IPS-18c (cell line): ENCODE measurements at regions not wholly inside any gene's neighbourhood (a gene's known extent, or its start where the extent isn't known, plus 50 kb on each side); places are given as distances from the start of the nearest gene placed in this dataset.

ENCODE experiments used
- H3K4me3 ChIP-seq: 2 replicates; pipeline ENCODE4 v1.7.0; 2013; ENCODE audit warnings: low read depth, mild to moderate bottlenecking, low read length, moderate library complexity; ENCODE audit not compliant: insufficient read depth
- H3K9me3 ChIP-seq: one replicate; pipeline ENCODE4 v1.6.1; 2013; ENCODE audit warnings: mild to moderate bottlenecking, low read length, moderate library complexity; ENCODE audit not compliant: control insufficient read depth, insufficient read depth

DNA sequence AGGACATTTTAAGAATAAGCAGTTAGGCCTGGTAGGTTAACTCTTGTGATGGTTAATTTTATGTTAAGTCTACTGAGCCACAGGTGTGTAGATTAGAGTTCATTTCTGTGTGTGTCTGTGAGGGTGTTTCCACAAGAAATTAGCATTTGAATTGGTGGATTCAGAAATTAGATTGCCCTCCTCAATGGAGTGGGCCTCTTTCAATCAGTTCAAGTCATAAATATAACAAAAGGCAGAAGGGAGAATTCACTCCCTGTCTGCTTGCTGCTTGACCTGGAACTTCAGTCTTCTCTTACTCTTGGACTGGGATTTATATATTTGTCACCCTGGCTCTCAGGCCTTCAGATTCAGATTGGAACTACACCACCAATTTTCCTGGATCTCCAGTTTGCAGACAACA lies 55.3 kb upstream of the POM121L12 start:
- H3K4me3 ChIP-seq = no peak overlapping the region
- H3K9me3 ChIP-seq = peaks cover 6% of the 10 kb centered on the region

DNA sequence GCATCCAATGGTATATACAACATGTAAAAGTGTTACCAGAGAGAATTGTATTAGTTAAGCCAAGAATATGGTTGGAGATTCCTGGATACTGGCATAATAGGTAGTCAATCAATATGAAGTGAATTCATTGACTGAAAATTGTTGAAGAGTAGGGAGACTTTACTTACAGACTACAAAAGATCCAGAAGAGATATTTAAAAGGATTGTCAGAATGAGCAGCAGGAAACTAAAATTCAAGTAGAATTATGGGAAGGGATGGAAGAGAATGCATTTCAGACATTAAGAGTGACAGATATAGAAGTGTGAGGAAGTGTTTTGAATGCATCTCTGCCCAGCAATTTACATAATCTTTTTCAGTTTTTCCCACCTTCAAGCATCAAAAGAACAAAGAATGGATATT lies 62.3 kb upstream of the POM121L12 start:
- Histone ChIP-seq H3K9me3 (peaks cover 2% of the 10 kb centered on the region), H3K4me3 (no peak overlapping the region)

DNA sequence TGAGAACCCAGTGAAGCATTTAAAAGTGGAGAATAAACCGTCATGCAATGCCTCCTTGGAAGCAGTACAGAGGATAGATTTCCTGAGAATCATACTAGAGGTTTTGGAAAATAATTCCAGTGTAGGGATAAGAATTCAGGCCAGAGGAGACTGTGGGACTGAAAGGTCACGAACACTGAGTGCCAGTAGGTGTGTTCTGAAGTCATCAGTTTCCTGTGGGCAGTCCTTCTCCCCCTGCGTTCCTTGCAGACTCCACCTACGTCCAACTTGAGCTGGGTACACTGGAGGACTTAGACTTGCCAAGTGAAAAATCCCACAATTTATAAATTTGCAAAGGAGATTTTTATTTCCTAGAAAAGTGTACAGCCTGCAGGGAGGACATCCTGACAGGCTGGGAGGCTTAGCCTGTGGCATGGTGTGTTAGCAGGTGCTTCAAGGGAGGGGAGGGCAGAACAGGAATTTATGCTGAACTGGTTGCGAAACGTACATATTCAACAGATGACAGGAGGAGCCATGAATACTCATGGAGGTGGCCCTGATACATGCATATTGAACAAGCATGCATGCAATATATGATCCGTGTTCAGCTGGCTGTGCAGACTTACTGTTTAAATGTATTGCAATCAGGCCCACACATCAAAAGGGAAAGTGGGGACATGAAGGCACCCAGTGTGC lies 72.9 kb upstream of the POM121L12 start:
- Histone ChIP-seq H3K9me3 (no peaks in the 10 kb centered on the region), H3K4me3 (no peak overlapping the region)

DNA sequence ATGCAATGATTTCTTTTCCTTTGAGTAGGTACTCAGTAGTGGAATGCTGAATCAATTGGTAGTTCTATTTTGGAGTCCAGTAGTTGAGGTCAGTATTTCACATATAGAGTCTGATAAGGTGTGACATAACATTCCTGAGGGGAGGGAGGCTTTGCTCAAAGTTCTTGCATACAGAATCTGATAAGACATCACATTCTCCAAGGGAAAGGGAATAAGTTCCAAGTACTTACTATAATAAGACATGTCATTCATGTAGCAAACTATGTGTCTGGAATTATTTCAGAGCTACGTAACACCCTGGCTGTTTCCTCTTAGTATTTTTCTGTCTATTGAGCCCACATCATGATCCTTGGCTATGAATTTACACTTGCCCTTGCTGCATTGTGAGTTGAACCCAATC lies 74.3 kb upstream of the POM121L12 start:
- Histone ChIP-seq H3K4me3 (no peak overlapping the region), H3K9me3 (no peaks in the 10 kb centered on the region)

DNA sequence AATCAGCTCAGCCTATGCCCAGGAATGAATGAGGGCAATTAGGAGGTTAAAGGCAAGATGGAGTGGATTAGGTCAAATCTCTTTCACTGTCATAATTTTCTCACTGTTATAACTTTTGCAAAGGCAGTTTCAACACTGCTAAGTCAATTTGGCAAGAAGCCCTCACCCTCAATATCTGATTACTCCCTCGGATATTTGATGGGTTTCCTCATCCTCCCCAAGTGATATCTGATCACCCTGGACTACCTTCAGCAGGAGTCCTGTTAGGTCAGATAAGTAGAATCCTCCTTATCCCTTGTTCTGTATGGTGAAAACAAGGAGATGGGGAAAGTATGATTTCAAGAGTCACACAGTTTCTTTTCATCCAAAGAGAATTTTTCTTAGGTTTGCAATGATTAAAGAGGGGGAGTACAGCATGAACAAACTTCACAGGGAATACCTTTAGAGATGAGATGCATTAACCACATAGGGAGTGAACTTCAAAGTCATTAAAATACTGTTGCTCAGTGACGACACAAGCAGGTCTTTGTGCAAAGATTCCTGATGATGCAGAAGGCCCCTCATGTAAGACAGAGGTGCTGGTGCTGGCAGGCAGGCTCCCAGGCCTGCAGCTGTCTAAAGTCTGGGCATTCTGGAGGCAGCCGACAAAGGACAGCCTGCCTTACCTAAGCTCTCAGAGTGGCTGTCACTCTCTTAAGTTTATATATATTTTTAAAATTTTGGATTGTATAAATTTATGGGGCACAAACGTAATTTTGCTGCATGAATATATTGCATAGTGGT lies 75.4 kb upstream of the POM121L12 start:
- no peak overlapping the region for H3K4me3 ChIP-seq

DNA sequence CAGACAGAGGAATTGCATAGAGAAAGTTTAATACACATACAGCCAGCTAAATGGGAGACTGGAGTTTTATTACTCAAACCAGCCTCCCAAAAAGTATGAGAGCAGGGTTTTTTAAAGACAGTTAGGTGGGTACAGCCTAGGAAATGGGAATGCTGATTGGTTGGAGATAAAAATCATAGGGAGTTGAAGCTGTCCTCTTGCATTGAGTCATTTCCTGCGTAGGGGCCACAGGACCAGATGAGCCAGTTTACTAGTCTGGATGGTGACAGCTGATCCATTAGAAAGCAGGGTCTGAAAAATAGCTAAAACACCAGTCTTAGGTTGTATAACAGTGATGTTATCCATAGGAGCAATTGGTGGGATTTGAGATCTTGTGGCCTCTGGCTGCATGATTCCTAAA lies 76.1 kb upstream of the POM121L12 start:
- Histone ChIP-seq H3K9me3 (no peaks in the 10 kb centered on the region), H3K4me3 (no peak overlapping the region)

More for the DNA sequence above, 75.4 kb upstream of the POM121L12 start:
- H3K9me3 ChIP-seq = no peaks in the 10 kb centered on the region

DNA sequence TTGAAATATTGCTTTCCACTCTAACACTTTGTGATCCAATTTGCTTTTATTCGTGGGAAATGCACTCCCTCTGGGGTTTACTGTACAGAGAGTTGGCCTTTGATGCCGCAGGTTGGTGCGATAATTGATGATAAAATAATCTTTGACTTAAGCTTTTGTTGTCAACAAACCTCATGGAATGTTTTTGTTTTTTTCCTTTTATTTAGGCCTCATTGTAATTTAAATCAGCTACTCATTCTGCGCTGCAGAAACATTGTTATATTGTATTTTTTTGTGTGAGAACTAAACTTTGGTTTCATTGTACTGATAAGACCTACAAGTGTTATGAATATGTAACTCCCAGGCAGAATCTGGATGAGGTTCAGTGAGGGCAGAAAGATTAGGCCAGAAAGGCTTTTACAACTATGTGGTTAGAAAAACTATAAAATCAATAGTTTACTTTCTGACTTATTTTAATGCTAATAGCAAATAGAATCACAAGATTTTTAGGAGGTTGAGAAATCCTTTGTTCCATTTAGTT lies 76.8 kb upstream of the POM121L12 start:
- Histone ChIP-seq H3K9me3 (no peaks in the 10 kb centered on the region), H3K4me3 (no peak overlapping the region)

DNA sequence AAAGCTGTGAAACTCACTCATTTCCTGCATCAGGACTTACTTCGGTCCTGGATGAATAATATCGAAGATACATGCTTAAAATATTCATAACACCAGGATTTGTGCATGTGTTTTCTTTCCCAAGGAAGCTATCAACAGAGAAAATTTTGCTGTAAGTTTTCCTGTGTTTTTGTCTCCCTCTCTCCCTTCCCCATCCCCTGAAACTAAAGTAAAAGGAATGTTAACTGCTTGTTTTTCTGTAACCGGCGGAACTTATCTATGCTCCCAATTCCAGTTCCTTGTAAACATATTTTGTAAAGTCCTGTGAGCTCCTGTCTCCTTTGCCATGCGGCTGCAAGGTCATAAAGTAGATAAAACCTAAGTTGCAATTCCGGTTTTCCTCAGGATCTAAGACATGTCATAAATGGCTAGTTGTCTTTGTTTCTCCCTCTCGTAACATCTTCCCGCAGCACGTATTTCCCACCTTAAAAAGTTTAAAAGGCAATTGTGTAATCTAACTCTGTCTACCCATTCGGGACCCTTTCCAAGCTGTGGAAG lies 79.0 kb upstream of the POM121L12 start:
- Histone ChIP-seq H3K9me3 (no peaks in the 10 kb centered on the region), H3K4me3 (no peak overlapping the region)

DNA sequence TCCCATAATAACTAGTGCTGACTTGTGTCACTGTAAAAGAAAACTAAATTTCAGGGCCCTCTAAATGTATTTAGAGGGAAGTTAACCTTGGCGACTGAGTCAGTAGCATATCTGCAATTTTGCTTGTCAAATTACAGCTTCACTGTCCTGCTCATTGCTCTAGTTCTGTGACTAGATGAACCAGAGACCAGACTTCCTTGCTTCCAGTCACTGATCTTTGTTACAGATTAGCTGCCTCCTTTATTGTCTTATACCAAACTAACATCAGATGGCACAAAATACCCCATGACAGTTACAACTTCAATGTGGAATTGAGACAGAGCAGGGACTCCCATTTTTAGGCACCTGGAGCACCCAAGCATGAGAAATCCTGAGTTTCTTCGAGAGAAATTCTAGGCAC lies 79.9 kb upstream of the POM121L12 start:
- no peak overlapping the region for H3K4me3 ChIP-seq
- H3K9me3 ChIP-seq = no peaks in the 10 kb centered on the region

DNA sequence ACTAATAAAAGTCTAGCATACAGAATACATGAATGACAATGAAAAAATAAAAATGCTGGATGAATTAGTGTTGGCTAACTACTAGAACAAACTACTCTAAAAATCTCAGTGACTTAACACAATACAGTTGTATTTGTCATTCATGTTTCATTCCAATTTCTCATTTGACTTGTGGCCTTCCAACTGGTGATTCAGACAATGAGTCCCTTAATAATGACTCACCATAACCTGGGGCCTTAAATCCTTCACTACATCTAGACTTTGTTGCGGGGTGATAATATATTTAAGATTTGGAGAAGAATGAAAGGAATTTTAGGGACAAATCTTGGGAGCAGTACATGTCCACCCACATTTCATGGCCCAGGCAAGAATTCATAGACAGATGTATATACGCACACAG lies 90.5 kb upstream of the POM121L12 start:
- no peaks in the 10 kb centered on the region for H3K9me3 ChIP-seq

DNA sequence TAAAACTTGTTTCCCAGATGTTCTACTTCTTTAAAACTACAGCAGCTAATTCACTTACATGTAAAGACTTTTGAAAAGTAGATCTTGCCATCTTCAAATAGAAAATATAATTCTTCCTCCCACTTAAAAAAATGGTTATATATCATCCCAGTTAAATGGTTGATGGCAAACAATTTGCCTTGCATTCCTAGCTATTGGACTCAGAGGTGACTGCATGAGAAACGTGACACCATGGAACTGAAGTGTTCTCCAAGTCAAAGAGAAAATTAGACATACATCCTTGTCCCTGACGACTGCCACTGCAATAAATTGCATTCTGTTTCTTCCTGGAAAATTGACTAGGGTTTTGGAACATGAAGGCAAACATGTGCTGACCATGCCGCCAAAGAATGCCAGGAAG lies 95.0 kb upstream of the POM121L12 start:
- no peak overlapping the region for H3K4me3 ChIP-seq
- H3K9me3 ChIP-seq = no peaks in the 10 kb centered on the region

More for the DNA sequence above, 90.5 kb upstream of the POM121L12 start:
- no peak overlapping the region for H3K4me3 ChIP-seq

DNA sequence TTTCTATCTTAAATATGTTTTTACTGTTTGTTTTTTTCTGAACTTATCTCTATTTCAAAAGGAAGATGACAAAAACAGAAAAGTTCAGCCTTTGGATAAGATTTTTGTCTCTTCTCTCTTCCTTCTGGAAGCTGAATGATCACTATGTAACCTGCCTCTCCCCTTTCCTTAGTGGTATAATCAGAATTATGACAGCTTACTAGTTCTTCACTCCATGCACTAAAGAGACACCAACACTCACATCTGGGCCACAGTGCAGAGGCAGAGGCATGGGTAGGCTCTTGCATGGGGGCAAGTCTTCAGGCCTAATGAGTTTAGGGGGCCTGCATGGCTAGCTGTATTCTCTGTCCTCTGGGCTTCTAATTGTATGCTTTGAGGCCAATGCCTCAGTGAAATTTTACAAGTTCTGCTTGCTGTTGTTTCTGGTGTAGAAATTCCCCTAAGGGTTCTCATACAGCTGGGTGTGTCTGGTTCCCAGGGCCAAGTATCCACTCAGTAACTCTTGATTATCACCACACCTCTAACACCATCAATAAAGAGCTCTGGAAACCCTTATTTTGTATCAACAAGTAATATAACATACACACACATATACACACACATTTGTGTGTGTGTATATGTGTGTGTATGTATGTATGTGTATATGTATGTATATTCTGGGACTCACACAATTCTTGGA lies 96.8 kb upstream of the POM121L12 start:
- H3K4me3 ChIP-seq = no peak overlapping the region

DNA sequence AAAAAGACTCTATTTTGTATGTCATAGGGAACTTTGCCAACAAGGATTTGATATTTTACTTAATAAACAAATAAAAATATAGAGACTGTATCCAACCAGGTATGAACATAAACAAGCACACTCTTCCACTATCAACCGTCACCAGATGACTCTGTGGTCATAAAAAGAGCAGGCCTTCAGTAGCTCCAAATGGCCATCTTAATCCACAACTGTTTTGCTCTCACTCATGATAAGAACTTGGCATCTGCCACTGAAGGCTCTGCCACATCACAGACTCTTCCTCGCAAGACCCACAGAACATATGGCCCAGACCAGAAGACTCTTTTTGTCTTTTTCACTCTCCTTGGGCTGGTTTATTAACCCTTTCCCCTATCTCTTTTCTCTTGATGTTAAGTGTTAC lies 98.7 kb upstream of the POM121L12 start:
- Histone ChIP-seq H3K4me3 (no peak overlapping the region), H3K9me3 (no peaks in the 10 kb centered on the region)

More for the DNA sequence above, 96.8 kb upstream of the POM121L12 start:
- no peaks in the 10 kb centered on the region for H3K9me3 ChIP-seq

DNA sequence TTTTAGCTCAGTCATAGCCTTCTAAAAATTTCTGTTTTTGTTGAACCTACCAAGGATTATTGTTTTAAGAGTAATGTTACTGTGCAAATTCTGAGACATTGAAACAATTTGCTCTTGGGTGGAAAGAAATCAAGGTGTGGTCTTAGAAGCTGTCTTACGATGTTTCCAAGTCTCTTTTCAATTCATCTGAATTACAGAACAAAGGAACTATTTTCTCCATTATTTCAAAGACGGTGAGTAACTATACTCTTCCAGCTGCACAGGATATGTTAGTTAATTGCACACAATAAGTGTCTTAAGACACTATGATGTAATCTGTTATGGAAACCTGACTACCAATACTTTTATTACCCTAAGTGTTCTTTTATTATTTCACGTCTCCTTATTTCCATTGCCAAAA lies 106.8 kb upstream of the POM121L12 start:
- H3K9me3 ChIP-seq = no peaks in the 10 kb centered on the region

DNA sequence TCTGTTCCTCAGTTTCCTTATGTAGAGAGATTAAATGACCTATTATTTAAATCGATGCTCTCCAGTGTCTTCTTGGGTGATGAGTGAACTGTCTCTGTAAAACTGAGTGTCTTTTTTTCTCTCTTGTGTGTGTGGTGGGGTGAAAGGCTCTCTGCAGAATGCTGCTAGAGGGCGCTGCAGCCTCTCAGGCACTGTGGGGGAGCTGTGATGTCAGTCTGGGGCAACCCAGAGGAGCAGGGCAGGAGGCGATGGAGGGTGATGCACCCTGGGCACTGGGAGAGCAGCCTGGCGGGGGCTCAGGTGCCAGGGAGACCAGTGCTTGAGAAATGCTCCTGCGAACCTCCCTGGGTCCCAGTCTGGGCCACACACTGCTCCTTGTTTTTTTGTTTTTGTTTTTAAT lies 110.1 kb upstream of the POM121L12 start:
- Histone ChIP-seq H3K9me3 (no peaks in the 10 kb centered on the region), H3K4me3 (no peak overlapping the region)

More for the DNA sequence above, 106.8 kb upstream of the POM121L12 start:
- no peak overlapping the region for H3K4me3 ChIP-seq

DNA sequence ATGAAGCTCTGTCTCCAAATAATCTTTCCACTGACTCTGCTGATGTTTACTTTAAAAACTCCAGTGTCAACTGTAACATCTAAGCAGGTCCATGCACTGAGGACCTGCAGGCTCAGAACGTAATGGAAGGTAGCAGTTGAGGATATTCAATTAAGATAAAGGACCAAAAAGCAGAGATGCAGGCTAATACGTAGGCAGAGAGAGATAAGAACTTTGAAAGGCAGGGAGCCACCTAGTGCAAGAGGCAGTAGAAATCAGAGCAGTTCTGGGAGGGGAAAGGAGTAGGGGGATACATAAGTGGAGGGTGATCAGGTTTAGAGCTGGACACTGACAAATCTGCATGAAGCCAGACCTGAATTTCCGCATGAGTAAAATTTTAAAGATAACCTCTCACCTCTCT lies 114.5 kb upstream of the POM121L12 start:
- no peaks in the 10 kb centered on the region for H3K9me3 ChIP-seq
- no peak overlapping the region for H3K4me3 ChIP-seq

DNA sequence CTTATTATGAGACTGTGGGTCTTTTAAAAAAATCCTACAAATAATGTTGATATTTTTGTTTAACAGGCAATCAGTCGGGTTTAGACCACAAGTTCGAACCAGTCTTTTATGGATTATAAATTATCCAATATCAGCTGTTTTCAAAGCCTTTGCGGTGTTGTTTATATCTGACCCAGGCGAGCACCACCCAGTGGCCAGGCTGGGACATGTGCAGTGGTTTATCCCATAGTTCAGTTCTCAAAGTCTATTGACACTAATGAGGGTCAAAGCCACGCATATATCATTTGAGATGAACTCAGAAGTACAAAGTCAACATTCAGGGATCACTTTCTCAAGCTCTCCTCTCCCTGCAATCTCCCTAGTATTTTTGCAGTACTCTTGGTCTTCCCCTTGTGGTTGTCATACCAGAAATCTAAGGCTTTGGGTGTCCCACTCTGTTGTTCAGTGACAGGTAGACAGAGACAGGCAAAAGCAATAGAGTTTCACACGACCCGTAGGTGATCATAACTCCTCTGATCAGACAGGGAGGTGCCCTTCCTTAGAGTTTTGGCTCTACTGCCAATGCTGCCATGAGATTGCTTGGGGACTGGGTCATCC lies 117.4 kb upstream of the POM121L12 start:
- Histone ChIP-seq H3K9me3 (no peaks in the 10 kb centered on the region), H3K4me3 (no peak overlapping the region)
